H9 (cell line): ENCODE measurements at regions not wholly inside any gene's neighbourhood (a gene's known extent, or its start where the extent isn't known, plus 50 kb on each side); places are given as distances from the start of the nearest gene placed in this dataset.

Experiments used
- DNase-seq: peaks from one replicate; pipeline ENCODE4 v3.0.0-alpha.2; 2017
- H2AFZ ChIP-seq: one replicate; pipeline ENCODE4 v1.6.1; 2013; ENCODE audit warnings: mild to moderate bottlenecking, low read length, control low read depth, moderate library complexity
- H2AK5ac ChIP-seq: 2 replicates; pipeline ENCODE4 v1.6.1; 2013; ENCODE audit warnings: low read length, control low read depth, mixed read lengths; ENCODE audit not compliant: insufficient read length
- H2BK120ac ChIP-seq: one replicate; pipeline ENCODE4 v1.6.1; 2013; ENCODE audit warnings: low read depth, mild to moderate bottlenecking, low read length, control low read depth, inconsistent platforms; ENCODE audit not compliant: poor library complexity, severe bottlenecking
- H2BK12ac ChIP-seq: 2 replicates; pipeline ENCODE4 v1.6.1; 2013; ENCODE audit warnings: low read length, control low read depth, mixed read lengths, low read depth; ENCODE audit not compliant: insufficient read length
- H2BK15ac ChIP-seq: 2 replicates; pipeline ENCODE4 v1.6.1; 2013; ENCODE audit warnings: low read depth, low read length, control low read depth
- H2BK20ac ChIP-seq: one replicate; pipeline ENCODE4 v1.6.1; 2013; ENCODE audit warnings: low read depth, mild to moderate bottlenecking, low read length, control low read depth, inconsistent platforms; ENCODE audit not compliant: poor library complexity, severe bottlenecking
- H2BK5ac ChIP-seq: 2 replicates; pipeline ENCODE4 v1.6.1; 2013; ENCODE audit warnings: low read length, control low read depth, mixed read lengths; ENCODE audit not compliant: insufficient read length
- H3K14ac ChIP-seq: 2 replicates; pipeline ENCODE4 v1.6.1; 2013; ENCODE audit warnings: low read length, control low read depth; ENCODE audit not compliant: insufficient read depth
- H3K18ac ChIP-seq: 2 replicates; pipeline ENCODE4 v1.6.1; 2013; ENCODE audit warnings: low read depth, mild to moderate bottlenecking, mixed read lengths, low read length, control low read depth; ENCODE audit not compliant: insufficient read length
- H3K23ac ChIP-seq: 2 replicates; pipeline ENCODE4 v1.6.1; 2013; ENCODE audit warnings: low read length, control low read depth, mixed read lengths, low read depth; ENCODE audit not compliant: insufficient read length
- H3K23me2 ChIP-seq: 2 replicates; pipeline ENCODE4 v1.6.1; 2013; ENCODE audit warnings: low read depth, mild to moderate bottlenecking, mixed read lengths, low read length, control low read depth; ENCODE audit not compliant: insufficient read length, poor library complexity, severe bottlenecking
- H3K27ac ChIP-seq: 2 replicates; pipeline ENCODE4 v1.5.1; 2013; ENCODE audit warnings: low read length, control low read depth, mixed read lengths, low read depth; ENCODE audit not compliant: insufficient read length
- H3K27me3 ChIP-seq: 2 replicates; pipeline ENCODE4 v1.6.1; 2013; ENCODE audit warnings: low read length, control low read depth, inconsistent platforms; ENCODE audit not compliant: insufficient read depth
- H3K4ac ChIP-seq: 2 replicates; pipeline ENCODE4 v1.6.1; 2013; ENCODE audit warnings: low read depth, mild to moderate bottlenecking, control low read depth, inconsistent platforms, low read length, moderate library complexity
- H3K4me1 ChIP-seq: 2 replicates; pipeline ENCODE4 v1.6.1; 2013; ENCODE audit warnings: low read length, control low read depth, inconsistent platforms; ENCODE audit not compliant: insufficient read depth
- H3K4me2 ChIP-seq: 2 replicates; pipeline ENCODE4 v1.6.1; 2013; ENCODE audit warnings: low read length, control low read depth, mixed read lengths; ENCODE audit not compliant: insufficient read length, insufficient read depth
- H3K56ac ChIP-seq: 2 replicates; pipeline ENCODE4 v1.6.1; 2013; ENCODE audit warnings: low read depth, mild to moderate bottlenecking, mixed read lengths, low read length, control low read depth; ENCODE audit not compliant: insufficient read length
- H3K79me1 ChIP-seq: 2 replicates; pipeline ENCODE4 v1.6.1; 2013; ENCODE audit warnings: low read depth, mild to moderate bottlenecking, moderate library complexity, low read length, control low read depth, inconsistent platforms; ENCODE audit not compliant: insufficient read depth, poor library complexity, severe bottlenecking
- H3K79me2 ChIP-seq: 2 replicates; pipeline ENCODE4 v1.6.1; 2013; ENCODE audit warnings: low read length, control low read depth, inconsistent platforms; ENCODE audit not compliant: insufficient read depth
- H3K9ac ChIP-seq: 2 replicates; pipeline ENCODE4 v1.6.1; 2013; ENCODE audit warnings: low read length, control low read depth, mixed read lengths; ENCODE audit not compliant: insufficient read length; ENCODE audit errors: extremely low read depth
- H3K9me3 ChIP-seq: one replicate; pipeline ENCODE4 v1.6.1; 2013; ENCODE audit warnings: low read depth, low read length, inconsistent platforms; ENCODE audit not compliant: control insufficient read depth
- H3T11ph ChIP-seq: one replicate; pipeline ENCODE4 v1.6.1; 2013; ENCODE audit warnings: mild to moderate bottlenecking, low read length, control low read depth, inconsistent platforms
- H4K20me1 ChIP-seq: one replicate; pipeline ENCODE4 v1.6.1; 2013; ENCODE audit not compliant: control insufficient read depth, insufficient read length, insufficient read depth
- H4K5ac ChIP-seq: 2 replicates; pipeline ENCODE4 v1.6.1; 2013; ENCODE audit warnings: low read depth, mild to moderate bottlenecking, mixed read lengths, low read length, control low read depth; ENCODE audit not compliant: insufficient read length
- H4K8ac ChIP-seq: replicated peaks from 2 replicates; pipeline ENCODE4 v1.6.1; 2013; ENCODE audit warnings: low read length, control low read depth, mixed read lengths, low read depth; ENCODE audit not compliant: insufficient read length
- H4K91ac ChIP-seq: 2 replicates; pipeline ENCODE4 v1.6.1; 2013; ENCODE audit warnings: low read depth, mild to moderate bottlenecking, moderate library complexity, mixed read lengths, low read length, control low read depth; ENCODE audit not compliant: insufficient read length
- H3K27ac Mint-ChIP-seq, 3 experiments: 2 replicates in 2 of 3; 3 replicates in 1 of 3; pipeline ENCODE4 v1.8.0; 2020 to 2021; ENCODE audit warnings: mixed read lengths in 3 of 3, mild to moderate bottlenecking in 1 of 3, moderate library complexity in 1 of 3
- H3K27me3 Mint-ChIP-seq: 2 replicates; pipeline ENCODE4 v1.8.0; 2021; ENCODE audit warnings: low read depth, mild to moderate bottlenecking, moderate library complexity, mixed read lengths
- H3K36me3 Mint-ChIP-seq, 3 experiments: 2 replicates in 2 of 3; 3 replicates in 1 of 3; pipeline ENCODE4 v1.8.0; 2020 to 2021; ENCODE audit warnings: low read depth in 3 of 3, mixed read lengths in 3 of 3; ENCODE audit not compliant: insufficient read depth in 1 of 3
- H3K4me1 Mint-ChIP-seq, 2 experiments: 2 replicates each; pipeline ENCODE4 v1.8.0; 2020; ENCODE audit warnings: mixed read lengths in 2 of 2
- H3K4me3 Mint-ChIP-seq, 2 experiments: 2 replicates in 1 of 2; 3 replicates in 1 of 2; pipeline ENCODE4 v1.8.0; 2020 to 2021; ENCODE audit warnings: mild to moderate bottlenecking in 2 of 2, mixed read lengths in 2 of 2, moderate library complexity in 1 of 2
- H3K9me3 Mint-ChIP-seq, 2 experiments: 2 replicates in 1 of 2; 3 replicates in 1 of 2; pipeline ENCODE4 v1.8.0; 2020; ENCODE audit warnings: mild to moderate bottlenecking in 2 of 2, mixed read lengths in 2 of 2, moderate library complexity in 1 of 2
- WGBS: extraction: QIAGEN DNeasy Blood & Tissue Kit; methylation state at CpG from one replicate; pipeline ENCODE4 v1.1.7; 2013; ENCODE audit warnings: missing lambda C conversion rate, low lambda C conversion rate, mixed read lengths; ENCODE audit not compliant: insufficient read length; ENCODE audit errors: extremely low coverage; 5-methylcytosine and 5-hydroxymethylcytosine counted together
- TF ChIP-seq, protein P1 (sequence below): fragments of 200-600 bp; sonication (generic); conservative IDR thresholded peaks from 3 replicates; pipeline ENCODE4 v1.8.0; 2021; ENCODE audit warnings: antibody characterized with exemption, mild to moderate bottlenecking

DNA sequence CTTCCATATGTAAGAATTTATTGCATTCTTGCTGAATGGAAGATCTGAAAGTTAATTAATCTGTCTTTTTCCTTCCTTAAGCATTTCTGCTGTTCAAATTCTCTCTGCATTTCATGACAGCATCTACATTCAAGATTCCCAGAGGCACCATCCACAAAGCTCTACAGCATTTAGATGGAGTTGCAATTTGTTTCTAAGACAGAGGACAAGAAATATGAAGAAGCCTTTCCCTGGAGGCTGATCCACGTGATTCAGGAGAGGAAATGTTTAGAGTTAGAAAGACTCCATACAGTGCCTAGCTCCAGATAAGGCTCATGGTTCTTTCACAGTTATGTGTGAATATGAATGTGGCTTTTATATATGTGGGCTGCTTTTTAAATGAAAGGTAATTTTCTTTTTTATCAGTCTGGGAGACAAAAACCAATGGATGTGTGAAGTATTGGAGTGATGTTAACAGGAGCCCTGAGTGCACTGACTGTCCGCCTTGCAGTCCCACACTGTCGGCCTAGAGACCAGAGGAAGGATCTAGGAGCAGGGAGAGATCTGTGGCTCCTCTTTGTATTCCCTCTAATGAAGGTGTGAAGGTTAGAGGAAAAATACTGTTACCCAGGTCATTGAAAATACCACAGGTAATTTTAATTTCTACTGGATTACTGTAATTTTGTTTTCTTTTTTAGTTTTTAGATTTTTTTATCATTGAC, 686.6 kb upstream of the GJE1 start:
- no peak overlapping the region for H2BK5ac ChIP-seq
- no peak overlapping the region for H3T11ph ChIP-seq
- H3K4me3 Mint-ChIP-seq = no peak overlapping the region
- no peak for DNase-seq
- H4K20me1 ChIP-seq = no peaks in the 10 kb centered on the region
- H2BK12ac ChIP-seq = no peak overlapping the region
- H3K18ac ChIP-seq = no peak overlapping the region
- no peaks in the 10 kb centered on the region for H3K9me3 ChIP-seq
- no peak overlapping the region for H2AK5ac ChIP-seq
- H3K27me3 Mint-ChIP-seq = no peaks in the 10 kb centered on the region
- no peak overlapping the region for H4K91ac ChIP-seq
- H3K27ac ChIP-seq = no peak overlapping the region
- H3K56ac ChIP-seq = no peak overlapping the region
- no peaks in the 10 kb centered on the region for H3K23me2 ChIP-seq
- H2BK120ac ChIP-seq = no peak overlapping the region
- peaks cover 0 to 6% (median 2%) of the 10 kb centered on the region in 3 experiments; a peak in 3 of 7 replicates for H3K36me3 Mint-ChIP-seq
- H3K4me1 ChIP-seq = peaks cover 2% of the 10 kb centered on the region; the same call in 1 of the 2 replicates
- no peak overlapping the region for H4K8ac ChIP-seq
- no CpG with 5 or more reads among the region's 3 CpGs for WGBS
- H3K4me2 ChIP-seq = no peak overlapping the region
- H3K14ac ChIP-seq = no peak overlapping the region
- H3K27ac Mint-ChIP-seq = peak overlapping the region in 2 of 3 experiments; percentile 62; a peak in 3 of 7 replicates
- no peak overlapping the region for H3K4ac ChIP-seq
- no peaks in the 10 kb centered on the region for H3K79me2 ChIP-seq
- no peak overlapping the region for H2BK20ac ChIP-seq
- no peak overlapping the region for H4K5ac ChIP-seq
- TF ChIP-seq, protein P1, sequence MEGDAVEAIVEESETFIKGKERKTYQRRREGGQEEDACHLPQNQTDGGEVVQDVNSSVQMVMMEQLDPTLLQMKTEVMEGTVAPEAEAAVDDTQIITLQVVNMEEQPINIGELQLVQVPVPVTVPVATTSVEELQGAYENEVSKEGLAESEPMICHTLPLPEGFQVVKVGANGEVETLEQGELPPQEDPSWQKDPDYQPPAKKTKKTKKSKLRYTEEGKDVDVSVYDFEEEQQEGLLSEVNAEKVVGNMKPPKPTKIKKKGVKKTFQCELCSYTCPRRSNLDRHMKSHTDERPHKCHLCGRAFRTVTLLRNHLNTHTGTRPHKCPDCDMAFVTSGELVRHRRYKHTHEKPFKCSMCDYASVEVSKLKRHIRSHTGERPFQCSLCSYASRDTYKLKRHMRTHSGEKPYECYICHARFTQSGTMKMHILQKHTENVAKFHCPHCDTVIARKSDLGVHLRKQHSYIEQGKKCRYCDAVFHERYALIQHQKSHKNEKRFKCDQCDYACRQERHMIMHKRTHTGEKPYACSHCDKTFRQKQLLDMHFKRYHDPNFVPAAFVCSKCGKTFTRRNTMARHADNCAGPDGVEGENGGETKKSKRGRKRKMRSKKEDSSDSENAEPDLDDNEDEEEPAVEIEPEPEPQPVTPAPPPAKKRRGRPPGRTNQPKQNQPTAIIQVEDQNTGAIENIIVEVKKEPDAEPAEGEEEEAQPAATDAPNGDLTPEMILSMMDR = no peak
- no peaks in the 10 kb centered on the region for H3K79me1 ChIP-seq
- H3K9ac ChIP-seq = no peak overlapping the region
- H3K9me3 Mint-ChIP-seq = no peaks in the 10 kb centered on the region
- H3K23ac ChIP-seq = no peak overlapping the region
- H3K27me3 ChIP-seq = no peaks in the 10 kb centered on the region
- peak overlapping the region; percentile 78 for H2AFZ ChIP-seq
- H2BK15ac ChIP-seq = no peak overlapping the region
- peaks cover 14 to 16% of the 10 kb centered on the region in 2 experiments for H3K4me1 Mint-ChIP-seq
